Psoas muscle (tissue), 7 donors: ENCODE measurements at regions not wholly inside any gene's neighbourhood (a gene's known extent, or its start where the extent isn't known, plus 50 kb on each side); places are given as distances from the start of the nearest gene placed in this dataset.

Source experiments
- ATAC-seq, 4 donors: fragments of 200-7000 bp; cut with Tn5 transposase; one replicate each; pipeline ENCODE4 v1.9.1; 2020; ENCODE audit warnings: moderate library complexity in 3 of 4, mild to moderate bottlenecking in 2 of 4
- DNase-seq, 2 donors: peaks; one replicate each; pipeline ENCODE4 v3.0.0-alpha.2; 2020
- H3K27ac ChIP-seq: fragments of 200-600 bp; one replicate; pipeline ENCODE4 v1.8.0; 2022
- H3K27me3 ChIP-seq, 3 donors: fragments of 200-600 bp in 1 of 3; one replicate each; pipeline versions ENCODE4 v1.6.1 to v1.8.0; 2013 to 2022; ENCODE audit warnings: low read length in 2 of 3, mild to moderate bottlenecking in 2 of 3, moderate library complexity in 1 of 3; ENCODE audit not compliant: insufficient read depth in 3 of 3
- H3K36me3 ChIP-seq, 2 donors: fragments of 200-600 bp in 1 of 2; one replicate each; pipeline versions ENCODE4 v1.6.1 to v1.8.0; 2013 to 2022; ENCODE audit warnings: low read depth in 1 of 2, mild to moderate bottlenecking in 1 of 2, moderate library complexity in 1 of 2; ENCODE audit not compliant: insufficient read depth in 1 of 2
- H3K4me1 ChIP-seq: fragments of 200-600 bp; one replicate; pipeline ENCODE4 v1.8.0; 2022
- H3K4me3 ChIP-seq: fragments of 200-600 bp; one replicate; pipeline ENCODE4 v1.8.0; 2022; ENCODE audit warnings: mild to moderate bottlenecking
- H3K9me3 ChIP-seq: fragments of 200-600 bp; one replicate; pipeline ENCODE4 v1.8.0; 2022
- CTCF ChIP-seq: fragments of 200-600 bp; IDR thresholded peaks from one replicate; pipeline ENCODE4 v1.8.0; 2022; ENCODE audit warnings: antibody characterized with exemption
- whole genome bisulfite sequencing, 3 donors: extraction: QIAGEN DNeasy Blood & Tissue Kit; methylation state at CpG; one replicate each; pipeline versions ENCODE4 v1.1.6 to v1.1.7; 2013; 5-methylcytosine and 5-hydroxymethylcytosine counted together
- intact Hi-C, 2 donors: fragments of 100-400 bp; cut with DNase I; formaldehyde crosslinking; loops; one replicate each; pipeline versions ENCODE4 v1.11.0 to v1.14.2; 2022
- donor health status: healthy with polysubstance abuse.
- donor health status: DM: no; HTN: no; CAD: no; lungs with moderate emphysema.
- donor health status: Bipolar disorder and iron deficiency.
- donor health status: healthy.
- donor health status: DM: yes; HTN: yes; CAD: no.
- donor health status: DM: no; HTN: no; CAD: no.
- donor health status: DM: yes; HTN: yes; CAD: no.

- ATAC-seq (no peak), DNase-seq (no peak)
- no peaks in the 10 kb centered on the region for H3K36me3 ChIP-seq
- H3K4me1 ChIP-seq = no peaks in the 10 kb centered on the region
- intact Hi-C loops = no loop called here
- H3K27me3 ChIP-seq = no peaks in the 10 kb centered on the region
- TF ChIP-seq CTCF = no peak
- H3K9me3 ChIP-seq = no peaks in the 10 kb centered on the region
- H3K4me3 ChIP-seq = no peak overlapping the region
- no peak overlapping the region for H3K27ac ChIP-seq
- WGBS, 3 donors = 69 to 86% (median 76%) methylated on average over 1 of the region's 1 CpG
These were observed 271.6 kb upstream of the BMP2 start for GRCh38 chr20:6495907-6496306.

- 48 to 59% (median 50%) methylated on average over 8 of the region's 8 CpGs for WGBS, 3 donors
- Histone ChIP-seq H3K4me1 (no peaks in the 10 kb centered on the region), H3K9me3 (no peaks in the 10 kb centered on the region), H3K27me3 (no peaks in the 10 kb centered on the region), H3K36me3 (no peaks in the 10 kb centered on the region), H3K27ac (no peak overlapping the region), H3K4me3 (no peak overlapping the region)
- TF ChIP-seq CTCF = no peak
- ATAC-seq (no peak), DNase-seq (no peak)
- intact Hi-C loops = no loop called here
These were observed 275.0 kb upstream of the BMP2 start for GRCh38 chr20:6492271-6493055.

- Histone ChIP-seq H3K27ac (no peak overlapping the region), H3K4me3 (no peak overlapping the region), H3K36me3 (no peaks in the 10 kb centered on the region), H3K4me1 (no peaks in the 10 kb centered on the region), H3K27me3 (no peaks in the 10 kb centered on the region), H3K9me3 (no peaks in the 10 kb centered on the region)
- DNase-seq (no peak), ATAC-seq (no peak)
- WGBS, 3 donors = 70 to 72% (median 72%) methylated on average over 3 of the region's 3 CpGs
- TF ChIP-seq CTCF = no peak
- intact Hi-C loops = no loop called here
These were observed 276.6 kb upstream of the BMP2 start for GRCh38 chr20:6490849-6491248.

GRCh38 chr20:6489361-6490171 lies 277.9 kb upstream of the BMP2 start:
- H3K27me3 ChIP-seq = no peaks in the 10 kb centered on the region
- intact Hi-C loops = loop anchor here in 1 of 2 donors (10.0 kb wide), 1 partner anchor 55 kb away; no protein-coding TSS in a partner anchor
- DNase-seq = no peak
- H3K4me3 ChIP-seq = no peak overlapping the region
- peak in 3 of 4 donors; percentile 20 to 79 (median 50) for ATAC-seq
- no peak overlapping the region for H3K27ac ChIP-seq
- no peaks in the 10 kb centered on the region for H3K36me3 ChIP-seq
- no peaks in the 10 kb centered on the region for H3K9me3 ChIP-seq
- 68 to 78% (median 75%) methylated on average over 16 of the region's 16 CpGs for WGBS, 3 donors
- no peaks in the 10 kb centered on the region for H3K4me1 ChIP-seq
- no peak for TF ChIP-seq CTCF
